Mammary epithelial cell (primary cell): ENCODE measurements at regions not wholly inside any gene's neighbourhood (a gene's known extent, or its start where the extent isn't known, plus 50 kb on each side); places are given as distances from the start of the nearest gene placed in this dataset.
"Not testable (repeated sequence)": the region's sequence is repeated elsewhere in the genome, so short reads cannot be mapped to it uniquely, and the experiment has no call there.

ENCODE experiments used
- CTCF ChIP-seq, 2 donors: IDR thresholded peaks in 1 of 2; conservative IDR thresholded peaks in 1 of 2; 2 replicates each; pipeline ENCODE4 v1.5.1; 2011 to 2012; ENCODE audit warnings: inconsistent platforms in 2 of 2, low read length in 2 of 2, mild to moderate bottlenecking in 2 of 2, control low read depth in 1 of 2, low read depth in 1 of 2; ENCODE audit not compliant: insufficient read depth in 1 of 2; ENCODE audit errors: extremely low read depth in 1 of 2
- EZH2 ChIP-seq: IDR thresholded peaks from 2 replicates; pipeline ENCODE4 v1.6.1; 2012; ENCODE audit warnings: low read length, inconsistent platforms, borderline replicate concordance

DNA sequence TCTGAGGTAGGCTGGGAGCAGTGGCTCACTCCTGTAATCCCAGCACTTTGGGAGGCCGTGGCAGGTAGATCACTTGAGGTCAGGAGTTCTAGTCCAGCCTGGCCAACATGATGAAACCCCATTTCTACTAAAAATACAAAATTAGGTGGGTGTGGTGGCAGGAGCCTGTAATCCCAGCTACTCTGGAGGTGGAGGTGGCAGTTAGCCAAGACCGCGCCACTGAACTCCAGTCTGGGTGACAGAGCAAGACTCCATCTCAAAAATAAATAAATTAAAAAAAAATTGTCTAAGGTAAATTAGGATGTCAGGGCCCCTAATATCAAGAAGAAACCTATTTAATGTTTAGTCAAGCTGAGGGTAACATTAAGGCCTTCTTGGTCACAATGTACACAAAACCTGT is 123.7 kb upstream of the TUSC1 start:
- not testable (repeated sequence) for TF ChIP-seq CTCF (conservative IDR thresholded peaks at IDR 0.05 in 1 of 2, IDR thresholded peaks at IDR 0.05 in 1 of 2; ENCODE audit: extremely low read depth in 1 of 2, insufficient read depth in 1 of 2, low read depth in 1 of 2, low read length in 2 of 2); EZH2
